K562 (cell line): ENCODE measurements at regions not wholly inside any gene's neighbourhood (a gene's known extent, or its start where the extent isn't known, plus 50 kb on each side); places are given as distances from the start of the nearest gene placed in this dataset.

Source experiments
- CTCFL ChIP-seq: IDR thresholded peaks from 2 replicates; pipeline ENCODE4 v1.6.1; 2011; ENCODE audit warnings: borderline replicate concordance, low read depth, mild to moderate bottlenecking, moderate library complexity, low read length; ENCODE audit not compliant: insufficient read depth, poor library complexity, severe bottlenecking
- CUX1 ChIP-seq: fragments of 200-800 bp; sonication (Bioruptor generic); IDR thresholded peaks from 2 replicates; pipeline ENCODE4 v1.6.1; 2016; ENCODE audit warnings: missing genetic modification characterization, missing compliant biosample characterization
- EP400 ChIP-seq: fragments of 450-650 bp; IDR thresholded peaks from 2 replicates; pipeline ENCODE4 v1.6.1; 2017; ENCODE audit warnings: antibody characterized with exemption, mild to moderate bottlenecking, moderate library complexity
- FOXA1 ChIP-seq: fragments of 450-650 bp; IDR thresholded peaks from 2 replicates; pipeline ENCODE4 v1.6.1; 2016; ENCODE audit warnings: mild to moderate bottlenecking, borderline replicate concordance
- HDGF ChIP-seq: fragments of 450-650 bp; IDR thresholded peaks from 2 replicates; pipeline ENCODE4 v1.6.1; 2016
- LCOR ChIP-seq: sonication (generic); formaldehyde crosslinking; IDR thresholded peaks from 2 replicates; pipeline ENCODE4 v1.8.0; 2022; ENCODE audit warnings: mild to moderate bottlenecking, missing genetic modification reagents
- MAFF ChIP-seq: IDR thresholded peaks from 2 replicates; pipeline ENCODE4 v1.6.1; 2012; ENCODE audit warnings: low read length, improper control_type of control experiment
- MCM2 ChIP-seq: fragments of 450-650 bp; IDR thresholded peaks from 2 replicates; pipeline ENCODE4 v1.6.1; 2017; ENCODE audit warnings: low read depth, mild to moderate bottlenecking
- MLX ChIP-seq, 2 experiments: fragments of 450-650 bp in 1 of 2; sonication (generic) in 1 of 2; formaldehyde crosslinking; conservative IDR thresholded peaks; 2 replicates each; pipeline versions ENCODE4 v1.4.0 to v1.8.1; 2020 to 2022; ENCODE audit warnings: mild to moderate bottlenecking in 1 of 2, missing genetic modification reagents in 1 of 2
- PKNOX1 ChIP-seq: fragments of 450-650 bp; IDR thresholded peaks from 2 replicates; pipeline ENCODE4 v1.6.1; 2016
- RREB1 ChIP-seq: fragments of 250-450 bp; sonication (Bioruptor Pico); IDR thresholded peaks from 2 replicates; pipeline ENCODE4 v1.4.0; 2020
- SP1 ChIP-seq: sonication (generic); formaldehyde crosslinking; IDR thresholded peaks from 2 replicates; pipeline ENCODE4 v1.8.1; 2022; ENCODE audit warnings: mild to moderate bottlenecking, missing genetic modification reagents
- ZNF224 ChIP-seq: sonication (generic); formaldehyde crosslinking; IDR thresholded peaks from 2 replicates; pipeline ENCODE4 v1.8.0; 2022; ENCODE audit warnings: mild to moderate bottlenecking, missing genetic modification reagents

GRCh38 chr2:138210487-138210886 is 246.2 kb downstream of the HNMT start (continued):
- TF ChIP-seq RREB1 (CRISPR knock-in tag) (no peak), EP400 (no peak), SP1 (CRISPR knock-in tag) (no peak), MLX (CRISPR knock-in tag; conservative IDR thresholded peaks at IDR 0.05) (no peak), CTCFL (no peak), MAFF (no peak), FOXA1 (no peak), PKNOX1 (no peak), CUX1 (CRISPR knock-in tag) (no peak), MCM2 (no peak), HDGF (no peak), ZNF224 (CRISPR knock-in tag) (no peak), LCOR (CRISPR knock-in tag) (no peak)
